Endothelial cell (in vitro differentiated cells): ENCODE measurements at regions not wholly inside any gene's neighbourhood (a gene's known extent, or its start where the extent isn't known, plus 50 kb on each side); places are given as distances from the start of the nearest gene placed in this dataset.

Source experiments
- DNase-seq: peaks from one replicate; pipeline ENCODE4 v3.0.0; 2021; ENCODE audit warnings: low spot score
- H3K27ac Mint-ChIP-seq: one replicate; pipeline ENCODE4 v1.8.0; 2021; ENCODE audit warnings: mixed read lengths, inconsistent platforms; ENCODE audit not compliant: unreplicated experiment
- H3K27me3 Mint-ChIP-seq: one replicate; pipeline ENCODE4 v1.8.0; 2021; ENCODE audit warnings: mild to moderate bottlenecking, moderate library complexity, mixed read lengths, inconsistent platforms; ENCODE audit not compliant: unreplicated experiment
- H3K36me3 Mint-ChIP-seq: one replicate; pipeline ENCODE4 v1.8.0; 2021; ENCODE audit warnings: mild to moderate bottlenecking, low read depth, mixed read lengths, inconsistent platforms; ENCODE audit not compliant: unreplicated experiment
- H3K4me1 Mint-ChIP-seq: one replicate; pipeline ENCODE4 v1.8.0; 2021; ENCODE audit warnings: mild to moderate bottlenecking, mixed read lengths, inconsistent platforms; ENCODE audit not compliant: unreplicated experiment
- H3K4me3 Mint-ChIP-seq: one replicate; pipeline ENCODE4 v1.8.0; 2021; ENCODE audit warnings: mild to moderate bottlenecking, mixed read lengths, inconsistent platforms; ENCODE audit not compliant: unreplicated experiment
- H3K9me3 Mint-ChIP-seq: one replicate; pipeline ENCODE4 v1.8.0; 2021; ENCODE audit warnings: mixed read lengths, inconsistent platforms; ENCODE audit not compliant: unreplicated experiment
- TF ChIP-seq, protein P1 (sequence below): fragments of 200-600 bp; sonication (generic); IDR thresholded peaks from one replicate; pipeline ENCODE4 v1.5.0; 2021; ENCODE audit warnings: antibody characterized with exemption; ENCODE audit not compliant: unreplicated experiment

- TF ChIP-seq, protein P1, sequence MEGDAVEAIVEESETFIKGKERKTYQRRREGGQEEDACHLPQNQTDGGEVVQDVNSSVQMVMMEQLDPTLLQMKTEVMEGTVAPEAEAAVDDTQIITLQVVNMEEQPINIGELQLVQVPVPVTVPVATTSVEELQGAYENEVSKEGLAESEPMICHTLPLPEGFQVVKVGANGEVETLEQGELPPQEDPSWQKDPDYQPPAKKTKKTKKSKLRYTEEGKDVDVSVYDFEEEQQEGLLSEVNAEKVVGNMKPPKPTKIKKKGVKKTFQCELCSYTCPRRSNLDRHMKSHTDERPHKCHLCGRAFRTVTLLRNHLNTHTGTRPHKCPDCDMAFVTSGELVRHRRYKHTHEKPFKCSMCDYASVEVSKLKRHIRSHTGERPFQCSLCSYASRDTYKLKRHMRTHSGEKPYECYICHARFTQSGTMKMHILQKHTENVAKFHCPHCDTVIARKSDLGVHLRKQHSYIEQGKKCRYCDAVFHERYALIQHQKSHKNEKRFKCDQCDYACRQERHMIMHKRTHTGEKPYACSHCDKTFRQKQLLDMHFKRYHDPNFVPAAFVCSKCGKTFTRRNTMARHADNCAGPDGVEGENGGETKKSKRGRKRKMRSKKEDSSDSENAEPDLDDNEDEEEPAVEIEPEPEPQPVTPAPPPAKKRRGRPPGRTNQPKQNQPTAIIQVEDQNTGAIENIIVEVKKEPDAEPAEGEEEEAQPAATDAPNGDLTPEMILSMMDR, result no peak
- H3K4me1 Mint-ChIP-seq, result peaks cover 50% of the 10 kb centered on the region
- H3K36me3 Mint-ChIP-seq, result no peaks in the 10 kb centered on the region
- no peak for DNase-seq
- H3K4me3 Mint-ChIP-seq, result no peak overlapping the region
- no peaks in the 10 kb centered on the region for H3K9me3 Mint-ChIP-seq
- H3K27ac Mint-ChIP-seq, result no peak overlapping the region
- H3K27me3 Mint-ChIP-seq, result peaks cover 1% of the 10 kb centered on the region
These were observed 400.2 kb upstream of the TBL1XR1 start for GRCh38 chr3:177597311-177598096.

GRCh38 chr3:177598097-177598833 lies 401.0 kb upstream of the TBL1XR1 start:
- Mint-ChIP-seq H3K4me3 (no peak overlapping the region), H3K27me3 (peaks cover 1% of the 10 kb centered on the region), H3K27ac (no peak overlapping the region), H3K36me3 (no peaks in the 10 kb centered on the region), H3K4me1 (peaks cover 55% of the 10 kb centered on the region), H3K9me3 (no peaks in the 10 kb centered on the region)
- TF ChIP-seq, protein P1, result no peak
- no peak for DNase-seq

DNA sequence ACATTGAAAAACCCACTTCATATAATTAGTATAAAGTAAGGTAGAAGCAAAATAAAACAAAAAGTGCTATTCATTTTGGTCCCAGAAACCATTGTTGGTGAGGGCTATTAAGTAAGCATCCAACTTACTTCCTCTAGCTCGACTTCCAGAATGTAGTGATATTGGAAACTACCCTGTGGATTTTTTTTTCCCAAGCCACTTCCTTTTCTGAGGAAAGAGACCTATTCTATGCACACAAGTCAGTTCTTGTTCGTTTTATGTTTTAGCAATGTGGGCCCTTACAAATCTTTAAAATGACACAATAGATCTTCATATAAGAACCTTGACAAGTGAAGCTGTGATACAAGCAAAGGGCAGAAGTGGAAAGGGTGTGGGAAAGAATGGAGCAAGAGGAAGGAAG lies 402.0 kb upstream of the TBL1XR1 start:
- H3K4me1 Mint-ChIP-seq, result peaks cover 59% of the 10 kb centered on the region
- H3K4me3 Mint-ChIP-seq, result no peak overlapping the region
- H3K9me3 Mint-ChIP-seq, result no peaks in the 10 kb centered on the region
- H3K27me3 Mint-ChIP-seq, result peaks cover 1% of the 10 kb centered on the region
- H3K27ac Mint-ChIP-seq, result no peak overlapping the region
- TF ChIP-seq, protein P1, result no peak
- no peak for DNase-seq
- no peaks in the 10 kb centered on the region for H3K36me3 Mint-ChIP-seq

- TF ChIP-seq, protein P1, result no peak
- H3K27ac Mint-ChIP-seq, result no peak overlapping the region
- peaks cover 1% of the 10 kb centered on the region for H3K27me3 Mint-ChIP-seq
- peaks cover 59% of the 10 kb centered on the region for H3K4me1 Mint-ChIP-seq
- no peaks in the 10 kb centered on the region for H3K9me3 Mint-ChIP-seq
- DNase-seq, result no peak
- no peak overlapping the region for H3K4me3 Mint-ChIP-seq
- H3K36me3 Mint-ChIP-seq, result no peaks in the 10 kb centered on the region
These were observed 402.6 kb upstream of the TBL1XR1 start for GRCh38 chr3:177599837-177600236.

GRCh38 chr3:177600411-177600810 lies 403.1 kb upstream of the TBL1XR1 start:
- Mint-ChIP-seq H3K9me3 (no peaks in the 10 kb centered on the region), H3K27ac (no peak overlapping the region), H3K4me3 (no peak overlapping the region), H3K4me1 (peaks cover 59% of the 10 kb centered on the region), H3K36me3 (no peaks in the 10 kb centered on the region), H3K27me3 (peaks cover 1% of the 10 kb centered on the region)
- TF ChIP-seq, protein P1, result no peak
- DNase-seq, result no peak
